HG03571 (cell line): ENCODE measurements at regions not wholly inside any gene's neighbourhood (a gene's known extent, or its start where the extent isn't known, plus 50 kb on each side); places are given as distances from the start of the nearest gene placed in this dataset.
"Not testable (repeated sequence)": the region's sequence is repeated elsewhere in the genome, so short reads cannot be mapped to it uniquely, and the experiment has no call there.

ENCODE experiments used
- ATAC-seq: cut with Tn5 transposase; IDR thresholded peaks from one replicate; pipeline ENCODE4 v1.9.1; 2021; ENCODE audit not compliant: unreplicated experiment

- ATAC-seq = no peak
These were observed 256.5 kb upstream of the AGTR1 start for GRCh38 chr3:148441191-148441590.

- no peak for ATAC-seq
These were observed 246.9 kb upstream of the AGTR1 start for GRCh38 chr3:148450819-148451218.

- no peak for ATAC-seq
These were observed 245.7 kb upstream of the AGTR1 start for GRCh38 chr3:148451969-148452368.

DNA sequence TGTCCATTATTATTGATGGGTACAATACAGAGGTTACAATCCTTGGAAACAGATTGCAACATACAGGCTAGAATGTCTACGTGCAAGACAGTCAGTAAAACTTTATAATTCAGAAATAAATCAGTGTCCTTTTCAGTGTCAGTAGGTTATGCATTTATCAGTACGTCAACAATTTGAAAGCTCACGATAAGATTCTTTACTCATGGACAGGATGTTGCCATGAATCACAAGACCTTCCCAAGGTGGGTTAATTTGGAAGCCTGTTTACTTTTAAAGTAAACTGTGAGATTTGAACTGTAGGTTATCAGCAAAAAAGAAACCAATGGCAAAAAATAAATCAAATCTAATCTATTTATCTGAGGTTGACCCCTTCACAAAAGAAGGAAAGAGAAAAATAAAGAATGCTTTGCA lies 243.9 kb upstream of the AGTR1 start:
- ATAC-seq = no peak

GRCh38 chr3:148455098-148455497 lies 242.6 kb upstream of the AGTR1 start:
- no peak for ATAC-seq

- no peak for ATAC-seq
These were observed 239.8 kb upstream of the AGTR1 start for GRCh38 chr3:148457886-148458285.

DNA sequence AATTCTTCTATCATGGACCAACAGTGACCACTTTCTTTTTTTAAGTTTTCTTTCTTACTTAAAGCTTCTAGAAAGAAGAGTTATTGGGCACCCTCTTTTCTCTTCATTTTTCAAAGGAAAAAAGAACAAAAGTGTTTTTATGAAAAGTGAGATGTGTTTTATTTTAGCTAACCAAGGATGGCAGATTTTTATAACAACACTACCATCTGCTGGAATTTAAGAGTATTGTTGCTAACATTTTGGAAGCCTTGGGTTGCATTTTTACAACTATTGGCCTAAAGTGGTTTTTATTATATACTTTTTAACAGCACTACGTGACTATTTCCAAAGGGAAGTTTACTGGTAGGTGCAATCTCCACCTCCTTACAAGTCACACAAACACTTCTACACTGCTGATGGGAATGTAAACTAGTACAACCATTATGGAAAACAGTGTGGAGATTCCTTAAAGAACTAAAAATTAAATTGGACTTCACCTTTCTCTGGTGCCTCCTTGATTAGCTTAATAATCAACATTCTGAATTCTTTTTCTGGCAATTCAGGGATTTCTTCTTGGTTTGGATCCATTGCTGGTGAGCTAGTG lies 237.7 kb upstream of the AGTR1 start:
- no peak for ATAC-seq

DNA sequence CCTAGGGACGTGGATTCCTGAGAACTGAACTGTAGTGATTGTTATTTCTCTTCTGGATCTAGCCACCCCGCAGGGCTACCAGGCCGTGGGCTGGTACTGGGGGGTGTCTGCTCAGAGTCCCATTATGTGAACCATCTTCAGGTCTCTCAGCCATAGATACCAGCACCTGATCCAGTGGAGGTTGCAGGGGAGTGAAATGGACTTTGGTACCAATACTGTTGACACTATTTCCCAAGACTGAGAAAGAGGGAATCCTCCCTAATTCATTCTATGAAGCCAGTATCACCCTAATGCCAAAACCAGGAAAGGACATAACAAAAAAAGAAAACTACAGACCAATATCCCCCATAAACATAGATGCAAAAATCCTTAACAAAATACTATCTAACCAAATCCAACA lies 237.0 kb upstream of the AGTR1 start:
- no peak for ATAC-seq

GRCh38 chr3:148464246-148464645 lies 233.5 kb upstream of the AGTR1 start:
- no peak for ATAC-seq

- no peak for ATAC-seq
These were observed 231.6 kb upstream of the AGTR1 start for GRCh38 chr3:148466143-148466542.

GRCh38 chr3:148466980-148467740 lies 230.5 kb upstream of the AGTR1 start:
- ATAC-seq = no peak

DNA sequence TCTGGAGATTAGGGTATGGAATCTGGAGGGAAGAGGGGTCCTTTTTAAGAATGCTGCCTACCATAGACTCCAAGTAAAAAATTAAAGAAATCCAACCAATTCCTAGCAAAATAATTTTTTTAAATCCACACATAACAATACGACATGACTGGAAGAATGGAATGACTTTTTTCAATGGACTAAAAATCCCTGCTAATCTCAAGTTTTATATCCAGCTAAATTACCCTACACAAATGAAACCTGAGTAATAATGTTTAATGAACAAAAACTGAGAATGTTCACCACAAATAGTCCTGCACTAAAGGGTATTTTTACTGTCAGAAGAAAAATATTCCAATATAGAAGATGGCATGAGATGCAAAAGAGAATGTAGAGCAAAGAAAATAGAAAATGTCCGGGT lies 220.3 kb upstream of the AGTR1 start:
- ATAC-seq = no peak

DNA sequence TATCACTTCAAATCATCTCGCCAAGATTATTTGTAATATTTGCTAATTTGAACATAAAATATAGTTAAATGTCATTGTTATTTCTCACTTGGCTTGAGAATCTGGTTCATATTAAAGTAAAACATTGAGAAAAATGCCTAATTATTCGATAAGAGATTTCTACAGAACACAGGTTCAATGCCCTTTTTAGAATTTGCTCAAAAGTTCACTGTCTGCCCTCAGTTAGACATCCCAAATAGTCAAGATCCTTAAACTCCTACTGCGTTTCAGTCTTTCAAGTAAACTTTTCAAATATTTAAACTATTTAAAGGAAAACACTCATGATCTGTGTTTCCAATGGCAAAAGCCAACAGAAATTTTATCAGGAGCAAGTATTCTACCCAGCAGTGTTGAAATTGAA lies 204.1 kb upstream of the AGTR1 start:
- ATAC-seq = no peak

GRCh38 chr3:148494451-148494850 lies 203.3 kb upstream of the AGTR1 start:
- no peak for ATAC-seq

GRCh38 chr3:148500881-148501280 lies 196.8 kb upstream of the AGTR1 start:
- no peak for ATAC-seq

DNA sequence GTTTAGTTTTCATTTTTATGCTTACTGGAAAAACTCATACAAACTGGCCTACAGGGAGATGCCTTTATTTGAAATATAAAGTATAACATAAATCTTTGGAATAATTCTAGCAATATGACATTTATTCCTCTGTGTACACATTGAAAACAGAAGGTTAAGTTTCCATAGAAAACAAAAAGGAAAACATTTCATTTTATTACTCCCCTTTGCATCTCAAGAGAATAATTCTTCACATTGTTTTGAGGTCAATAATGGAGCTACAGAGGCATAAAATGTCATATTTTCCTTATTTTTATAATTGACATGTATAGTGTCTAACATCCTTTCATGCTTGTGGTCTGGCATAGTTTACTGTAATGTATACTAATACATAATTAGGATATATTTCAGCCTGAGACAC lies 187.6 kb upstream of the AGTR1 start:
- no peak for ATAC-seq

DNA sequence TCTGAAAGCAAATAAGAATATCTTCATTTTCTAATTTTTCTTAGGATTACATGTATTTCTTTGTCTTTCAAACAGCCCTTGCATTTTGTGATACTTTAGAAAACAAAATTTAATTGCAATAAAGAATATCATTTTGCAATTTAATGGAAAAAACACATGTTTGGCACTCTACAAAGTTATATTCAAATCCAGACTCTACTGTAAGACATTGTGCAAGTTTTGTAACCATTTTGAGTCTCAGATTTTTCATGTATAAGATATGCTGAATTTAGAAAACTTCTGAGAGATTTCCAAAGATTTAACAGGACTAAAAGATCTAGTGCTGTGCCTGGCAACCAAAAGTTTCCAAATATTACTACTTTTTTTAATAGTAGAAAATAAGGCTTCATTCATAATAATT lies 187.1 kb upstream of the AGTR1 start:
- ATAC-seq = no peak

DNA sequence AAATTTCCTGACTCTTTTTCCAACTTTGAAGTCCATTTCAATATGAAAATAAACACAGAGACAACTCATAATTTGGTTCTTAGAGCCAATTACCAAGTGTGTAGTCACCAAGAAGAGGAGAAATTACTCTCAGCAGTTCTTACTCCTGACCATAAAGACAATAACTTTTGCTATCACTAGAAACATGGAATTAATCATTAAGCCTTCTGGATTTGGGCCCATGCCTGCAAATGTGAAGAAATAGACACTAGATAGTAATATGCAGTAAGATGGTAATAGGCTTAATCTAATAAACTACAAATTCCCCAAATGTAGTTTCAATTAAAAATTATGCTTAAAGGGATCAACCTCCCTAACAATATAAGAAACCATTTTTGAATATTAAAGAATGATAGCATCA lies 185.1 kb upstream of the AGTR1 start:
- no peak for ATAC-seq

DNA sequence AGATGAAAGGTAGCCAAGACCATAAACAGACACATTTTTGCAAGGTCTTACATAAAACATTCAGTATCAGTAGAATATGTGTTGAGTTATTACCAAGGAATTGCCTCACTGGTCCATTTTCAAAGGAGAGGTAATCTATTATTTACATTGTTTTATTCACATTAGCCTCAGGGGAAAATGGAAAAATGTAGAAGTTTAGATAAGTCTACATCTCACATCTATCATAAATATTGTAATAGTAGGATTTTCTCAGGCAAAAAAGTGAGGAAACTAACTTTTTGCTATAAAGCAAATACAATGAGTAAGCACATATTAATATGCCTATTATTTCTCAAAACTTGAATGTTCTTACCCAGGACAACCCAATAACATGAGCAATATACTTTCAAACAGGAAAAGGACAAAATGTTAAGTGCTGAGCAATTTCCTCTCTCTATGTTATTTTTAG lies 184.6 kb upstream of the AGTR1 start:
- no peak for ATAC-seq

DNA sequence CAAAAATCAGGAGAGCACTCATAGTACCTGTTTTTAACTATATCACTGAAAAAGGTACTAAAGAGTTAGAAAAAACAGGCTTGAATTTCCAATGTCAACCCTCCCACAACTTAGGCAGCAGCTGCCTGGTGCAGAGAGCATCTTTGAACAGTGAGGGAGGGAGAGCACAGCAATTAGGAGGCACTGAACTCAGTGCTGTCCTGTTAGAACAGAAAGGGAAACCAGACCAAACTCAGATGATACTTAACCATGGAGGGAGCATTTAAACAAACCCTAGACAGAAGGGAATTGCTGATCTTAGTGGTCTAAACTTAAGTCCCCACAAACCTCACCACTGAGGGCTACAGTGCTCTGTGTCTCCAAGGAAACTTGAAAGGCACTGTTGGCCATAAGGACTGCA lies 179.2 kb upstream of the AGTR1 start:
- no peak for ATAC-seq

GRCh38 chr3:148525621-148526020 lies 172.1 kb upstream of the AGTR1 start:
- not testable (repeated sequence) for ATAC-seq

DNA sequence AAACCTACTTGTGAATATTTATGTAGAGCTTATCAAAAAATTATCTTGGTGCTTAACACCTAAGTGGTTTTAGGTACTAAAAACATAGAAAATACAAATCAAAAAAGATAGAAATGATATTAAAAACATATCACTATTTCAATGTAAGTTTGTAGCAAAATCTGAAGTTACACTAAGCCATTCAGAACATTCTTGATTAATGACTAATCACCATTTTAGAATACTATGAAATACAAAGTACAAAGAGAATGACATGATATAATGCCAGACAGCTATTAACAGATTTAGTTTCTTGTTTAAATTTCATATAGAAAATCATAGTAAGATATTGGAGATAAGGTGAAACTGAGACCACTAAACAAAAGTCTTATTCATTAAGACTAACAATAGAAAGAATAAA lies 169.7 kb upstream of the AGTR1 start:
- ATAC-seq = no peak

- ATAC-seq = no peak
These were observed 165.9 kb upstream of the AGTR1 start for GRCh38 chr3:148531836-148532235.
